Activated B cell treated with CpG ODN at 0.5 μM for 24 hours (primary cell): ENCODE measurements at regions not wholly inside any gene's neighbourhood (a gene's known extent, or its start where the extent isn't known, plus 50 kb on each side); places are given as distances from the start of the nearest gene placed in this dataset.

Experiments
- ATAC-seq: fragments of 200-7000 bp; cut with Tn5 transposase; one replicate; pipeline ENCODE4 v1.10.0; 2021; ENCODE audit warnings: low read depth, mild to moderate bottlenecking, moderate library complexity
- CTCF ChIA-PET: fragments of 350-600 bp; sonication (Branson Sonifier 250); formaldehyde crosslinking; loops from one replicate; lab custom pipeline; 2021; ENCODE audit warnings: antibody characterized with exemption; lab: Charles Lee
- POLR2A ChIA-PET: fragments of 350-600 bp; sonication (Branson Sonifier 250); formaldehyde crosslinking; loops from one replicate; lab custom pipeline; 2021; ENCODE audit warnings: antibody characterized with exemption; lab: Charles Lee
- DNase-seq: peaks from one replicate; pipeline ENCODE4 v3.0.0; 2022
- H3K27ac Mint-ChIP-seq: one replicate; pipeline ENCODE4 v1.8.0; 2020; ENCODE audit warnings: mixed read lengths
- H3K27me3 Mint-ChIP-seq: one replicate; pipeline ENCODE4 v1.8.0; 2021; ENCODE audit warnings: mixed read lengths
- H3K36me3 Mint-ChIP-seq: one replicate; pipeline ENCODE4 v1.8.0; 2021; ENCODE audit warnings: low read depth, mixed read lengths
- H3K4me1 Mint-ChIP-seq: one replicate; pipeline ENCODE4 v1.8.0; 2021; ENCODE audit warnings: mixed read lengths
- H3K4me3 Mint-ChIP-seq: one replicate; pipeline ENCODE4 v1.8.0; 2020; ENCODE audit warnings: mild to moderate bottlenecking, mixed read lengths
- H3K9me3 Mint-ChIP-seq: one replicate; pipeline ENCODE4 v1.8.0; 2020; ENCODE audit warnings: mixed read lengths
- CTCF ChIP-seq: fragments of 200-600 bp; IDR thresholded peaks from one replicate; pipeline ENCODE4 v1.8.0; 2022; ENCODE audit warnings: antibody characterized with exemption, mild to moderate bottlenecking
- intact Hi-C: fragments of 100-400 bp; cut with micrococcal nuclease; formaldehyde crosslinking; loops from one replicate; pipeline ENCODE4 v1.15.1; 2024

DNA sequence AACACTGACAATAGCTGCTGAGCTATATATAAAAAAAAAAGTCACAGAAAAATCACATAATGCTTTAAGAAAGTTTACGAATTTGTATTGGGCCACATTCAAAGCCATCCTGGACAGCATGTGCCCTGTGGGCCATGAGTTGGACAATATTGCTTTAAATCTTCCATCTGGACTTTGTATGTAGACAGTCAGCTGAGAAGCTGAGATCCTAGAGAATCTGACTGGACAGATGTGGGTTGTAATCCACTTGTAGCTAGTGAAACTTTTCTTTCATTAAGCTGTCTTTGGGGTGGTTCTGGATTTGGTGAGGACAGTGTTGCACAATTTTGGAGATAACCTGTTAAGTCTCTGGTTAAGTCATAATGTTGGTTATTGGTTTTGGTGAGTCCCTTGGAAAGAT lies 824.5 kb downstream of the CCSER2 start:
- intact Hi-C loops, result no loop called here
- no peak overlapping the region for H3K27ac Mint-ChIP-seq
- DNase-seq, result no peak
- H3K4me1 Mint-ChIP-seq, result no peaks in the 10 kb centered on the region
- CTCF ChIA-PET, result no interaction called here
- H3K27me3 Mint-ChIP-seq, result no peaks in the 10 kb centered on the region
- H3K36me3 Mint-ChIP-seq, result no peaks in the 10 kb centered on the region
- H3K9me3 Mint-ChIP-seq, result no peaks in the 10 kb centered on the region
- no peak for ATAC-seq
- POLR2A ChIA-PET, result no interaction called here
- H3K4me3 Mint-ChIP-seq, result no peak overlapping the region
- TF ChIP-seq CTCF, result no peak

GRCh38 chr10:85157206-85157605 lies 828.8 kb downstream of the CCSER2 start:
- intact Hi-C loops, result no loop called here

GRCh38 chr10:85168243-85168642 lies 839.9 kb downstream of the CCSER2 start:
- DNase-seq (no peak), ATAC-seq (no peak)
- intact Hi-C loops, result no loop called here
- H3K27ac Mint-ChIP-seq, result no peak overlapping the region
- H3K4me3 Mint-ChIP-seq, result no peak overlapping the region
- H3K36me3 Mint-ChIP-seq, result no peaks in the 10 kb centered on the region
- TF ChIP-seq CTCF, result no peak
- H3K9me3 Mint-ChIP-seq, result no peaks in the 10 kb centered on the region
- ChIA-PET CTCF (no interaction called here), POLR2A (no interaction called here)
- no peaks in the 10 kb centered on the region for H3K4me1 Mint-ChIP-seq
- H3K27me3 Mint-ChIP-seq, result no peaks in the 10 kb centered on the region

More at GRCh38 chr10:85157206-85157605, 828.8 kb downstream of the CCSER2 start:
- no peaks in the 10 kb centered on the region for H3K9me3 Mint-ChIP-seq
- no peaks in the 10 kb centered on the region for H3K4me1 Mint-ChIP-seq
- no peaks in the 10 kb centered on the region for H3K27me3 Mint-ChIP-seq
- no peak for TF ChIP-seq CTCF
- CTCF ChIA-PET, result no interaction called here
- no peak overlapping the region for H3K4me3 Mint-ChIP-seq
- no peak overlapping the region for H3K27ac Mint-ChIP-seq
- POLR2A ChIA-PET, result no interaction called here
- no peak for DNase-seq
- no peak for ATAC-seq
- H3K36me3 Mint-ChIP-seq, result no peaks in the 10 kb centered on the region

- ATAC-seq (no peak), DNase-seq (no peak)
- no peak overlapping the region for H3K27ac Mint-ChIP-seq
- ChIA-PET CTCF (no interaction called here), POLR2A (no interaction called here)
- H3K4me3 Mint-ChIP-seq, result no peak overlapping the region
- H3K4me1 Mint-ChIP-seq, result no peaks in the 10 kb centered on the region
- TF ChIP-seq CTCF, result no peak
- H3K36me3 Mint-ChIP-seq, result no peaks in the 10 kb centered on the region
- H3K9me3 Mint-ChIP-seq, result no peaks in the 10 kb centered on the region
- intact Hi-C loops, result no loop called here
- no peaks in the 10 kb centered on the region for H3K27me3 Mint-ChIP-seq
These were observed 841.6 kb downstream of the CCSER2 start for GRCh38 chr10:85170026-85170425.

- H3K4me3 Mint-ChIP-seq, result no peak overlapping the region
- DNase-seq (no peak), ATAC-seq (no peak)
- H3K36me3 Mint-ChIP-seq, result no peaks in the 10 kb centered on the region
- no peaks in the 10 kb centered on the region for H3K4me1 Mint-ChIP-seq
- H3K27ac Mint-ChIP-seq, result no peak overlapping the region
- TF ChIP-seq CTCF, result no peak
- ChIA-PET POLR2A (interaction anchor here (0.6 kb wide), 1 partner anchor 733 kb away, joined by 3 read pairs; no protein-coding TSS in a partner anchor), CTCF (no interaction called here)
- H3K9me3 Mint-ChIP-seq, result no peaks in the 10 kb centered on the region
- no peaks in the 10 kb centered on the region for H3K27me3 Mint-ChIP-seq
- intact Hi-C loops, result no loop called here
These were observed 847.2 kb downstream of the CCSER2 start for GRCh38 chr10:85175635-85176034.
